H9 (cell line): ENCODE measurements at regions not wholly inside any gene's neighbourhood (a gene's known extent, or its start where the extent isn't known, plus 50 kb on each side); places are given as distances from the start of the nearest gene placed in this dataset.

Experiments
- DNase-seq: peaks from one replicate; pipeline ENCODE4 v3.0.0-alpha.2; 2017
- H2AFZ ChIP-seq: one replicate; pipeline ENCODE4 v1.6.1; 2013; ENCODE audit warnings: mild to moderate bottlenecking, low read length, control low read depth, moderate library complexity
- H2AK5ac ChIP-seq: 2 replicates; pipeline ENCODE4 v1.6.1; 2013; ENCODE audit warnings: low read length, control low read depth, mixed read lengths; ENCODE audit not compliant: insufficient read length
- H2BK120ac ChIP-seq: one replicate; pipeline ENCODE4 v1.6.1; 2013; ENCODE audit warnings: low read depth, mild to moderate bottlenecking, low read length, control low read depth, inconsistent platforms; ENCODE audit not compliant: poor library complexity, severe bottlenecking
- H2BK12ac ChIP-seq: 2 replicates; pipeline ENCODE4 v1.6.1; 2013; ENCODE audit warnings: low read length, control low read depth, mixed read lengths, low read depth; ENCODE audit not compliant: insufficient read length
- H2BK15ac ChIP-seq: 2 replicates; pipeline ENCODE4 v1.6.1; 2013; ENCODE audit warnings: low read depth, low read length, control low read depth
- H2BK20ac ChIP-seq: one replicate; pipeline ENCODE4 v1.6.1; 2013; ENCODE audit warnings: low read depth, mild to moderate bottlenecking, low read length, control low read depth, inconsistent platforms; ENCODE audit not compliant: poor library complexity, severe bottlenecking
- H2BK5ac ChIP-seq: 2 replicates; pipeline ENCODE4 v1.6.1; 2013; ENCODE audit warnings: low read length, control low read depth, mixed read lengths; ENCODE audit not compliant: insufficient read length
- H3K14ac ChIP-seq: 2 replicates; pipeline ENCODE4 v1.6.1; 2013; ENCODE audit warnings: low read length, control low read depth; ENCODE audit not compliant: insufficient read depth
- H3K18ac ChIP-seq: 2 replicates; pipeline ENCODE4 v1.6.1; 2013; ENCODE audit warnings: low read depth, mild to moderate bottlenecking, mixed read lengths, low read length, control low read depth; ENCODE audit not compliant: insufficient read length
- H3K23ac ChIP-seq: 2 replicates; pipeline ENCODE4 v1.6.1; 2013; ENCODE audit warnings: low read length, control low read depth, mixed read lengths, low read depth; ENCODE audit not compliant: insufficient read length
- H3K23me2 ChIP-seq: 2 replicates; pipeline ENCODE4 v1.6.1; 2013; ENCODE audit warnings: low read depth, mild to moderate bottlenecking, mixed read lengths, low read length, control low read depth; ENCODE audit not compliant: insufficient read length, poor library complexity, severe bottlenecking
- H3K27ac ChIP-seq: 2 replicates; pipeline ENCODE4 v1.5.1; 2013; ENCODE audit warnings: low read length, control low read depth, mixed read lengths, low read depth; ENCODE audit not compliant: insufficient read length
- H3K27me3 ChIP-seq: 2 replicates; pipeline ENCODE4 v1.6.1; 2013; ENCODE audit warnings: low read length, control low read depth, inconsistent platforms; ENCODE audit not compliant: insufficient read depth
- H3K4ac ChIP-seq: 2 replicates; pipeline ENCODE4 v1.6.1; 2013; ENCODE audit warnings: low read depth, mild to moderate bottlenecking, control low read depth, inconsistent platforms, low read length, moderate library complexity
- H3K4me1 ChIP-seq: 2 replicates; pipeline ENCODE4 v1.6.1; 2013; ENCODE audit warnings: low read length, control low read depth, inconsistent platforms; ENCODE audit not compliant: insufficient read depth
- H3K4me2 ChIP-seq: 2 replicates; pipeline ENCODE4 v1.6.1; 2013; ENCODE audit warnings: low read length, control low read depth, mixed read lengths; ENCODE audit not compliant: insufficient read length, insufficient read depth
- H3K56ac ChIP-seq: 2 replicates; pipeline ENCODE4 v1.6.1; 2013; ENCODE audit warnings: low read depth, mild to moderate bottlenecking, mixed read lengths, low read length, control low read depth; ENCODE audit not compliant: insufficient read length
- H3K79me1 ChIP-seq: 2 replicates; pipeline ENCODE4 v1.6.1; 2013; ENCODE audit warnings: low read depth, mild to moderate bottlenecking, moderate library complexity, low read length, control low read depth, inconsistent platforms; ENCODE audit not compliant: insufficient read depth, poor library complexity, severe bottlenecking
- H3K79me2 ChIP-seq: 2 replicates; pipeline ENCODE4 v1.6.1; 2013; ENCODE audit warnings: low read length, control low read depth, inconsistent platforms; ENCODE audit not compliant: insufficient read depth
- H3K9ac ChIP-seq: 2 replicates; pipeline ENCODE4 v1.6.1; 2013; ENCODE audit warnings: low read length, control low read depth, mixed read lengths; ENCODE audit not compliant: insufficient read length; ENCODE audit errors: extremely low read depth
- H3K9me3 ChIP-seq: one replicate; pipeline ENCODE4 v1.6.1; 2013; ENCODE audit warnings: low read depth, low read length, inconsistent platforms; ENCODE audit not compliant: control insufficient read depth
- H3T11ph ChIP-seq: one replicate; pipeline ENCODE4 v1.6.1; 2013; ENCODE audit warnings: mild to moderate bottlenecking, low read length, control low read depth, inconsistent platforms
- H4K20me1 ChIP-seq: one replicate; pipeline ENCODE4 v1.6.1; 2013; ENCODE audit not compliant: control insufficient read depth, insufficient read length, insufficient read depth
- H4K5ac ChIP-seq: 2 replicates; pipeline ENCODE4 v1.6.1; 2013; ENCODE audit warnings: low read depth, mild to moderate bottlenecking, mixed read lengths, low read length, control low read depth; ENCODE audit not compliant: insufficient read length
- H4K8ac ChIP-seq: replicated peaks from 2 replicates; pipeline ENCODE4 v1.6.1; 2013; ENCODE audit warnings: low read length, control low read depth, mixed read lengths, low read depth; ENCODE audit not compliant: insufficient read length
- H4K91ac ChIP-seq: 2 replicates; pipeline ENCODE4 v1.6.1; 2013; ENCODE audit warnings: low read depth, mild to moderate bottlenecking, moderate library complexity, mixed read lengths, low read length, control low read depth; ENCODE audit not compliant: insufficient read length
- H3K27ac Mint-ChIP-seq, 3 experiments: 2 replicates in 2 of 3; 3 replicates in 1 of 3; pipeline ENCODE4 v1.8.0; 2020 to 2021; ENCODE audit warnings: mixed read lengths in 3 of 3, mild to moderate bottlenecking in 1 of 3, moderate library complexity in 1 of 3
- H3K27me3 Mint-ChIP-seq: 2 replicates; pipeline ENCODE4 v1.8.0; 2021; ENCODE audit warnings: low read depth, mild to moderate bottlenecking, moderate library complexity, mixed read lengths
- H3K36me3 Mint-ChIP-seq, 3 experiments: 2 replicates in 2 of 3; 3 replicates in 1 of 3; pipeline ENCODE4 v1.8.0; 2020 to 2021; ENCODE audit warnings: low read depth in 3 of 3, mixed read lengths in 3 of 3; ENCODE audit not compliant: insufficient read depth in 1 of 3
- H3K4me1 Mint-ChIP-seq, 2 experiments: 2 replicates each; pipeline ENCODE4 v1.8.0; 2020; ENCODE audit warnings: mixed read lengths in 2 of 2
- H3K4me3 Mint-ChIP-seq, 2 experiments: 2 replicates in 1 of 2; 3 replicates in 1 of 2; pipeline ENCODE4 v1.8.0; 2020 to 2021; ENCODE audit warnings: mild to moderate bottlenecking in 2 of 2, mixed read lengths in 2 of 2, moderate library complexity in 1 of 2
- H3K9me3 Mint-ChIP-seq, 2 experiments: 2 replicates in 1 of 2; 3 replicates in 1 of 2; pipeline ENCODE4 v1.8.0; 2020; ENCODE audit warnings: mild to moderate bottlenecking in 2 of 2, mixed read lengths in 2 of 2, moderate library complexity in 1 of 2
- WGBS: extraction: QIAGEN DNeasy Blood & Tissue Kit; methylation state at CpG from one replicate; pipeline ENCODE4 v1.1.7; 2013; ENCODE audit warnings: missing lambda C conversion rate, low lambda C conversion rate, mixed read lengths; ENCODE audit not compliant: insufficient read length; ENCODE audit errors: extremely low coverage; 5-methylcytosine and 5-hydroxymethylcytosine counted together
- TF ChIP-seq, protein P1 (sequence below): fragments of 200-600 bp; sonication (generic); conservative IDR thresholded peaks from 3 replicates; pipeline ENCODE4 v1.8.0; 2021; ENCODE audit warnings: antibody characterized with exemption, mild to moderate bottlenecking

DNA sequence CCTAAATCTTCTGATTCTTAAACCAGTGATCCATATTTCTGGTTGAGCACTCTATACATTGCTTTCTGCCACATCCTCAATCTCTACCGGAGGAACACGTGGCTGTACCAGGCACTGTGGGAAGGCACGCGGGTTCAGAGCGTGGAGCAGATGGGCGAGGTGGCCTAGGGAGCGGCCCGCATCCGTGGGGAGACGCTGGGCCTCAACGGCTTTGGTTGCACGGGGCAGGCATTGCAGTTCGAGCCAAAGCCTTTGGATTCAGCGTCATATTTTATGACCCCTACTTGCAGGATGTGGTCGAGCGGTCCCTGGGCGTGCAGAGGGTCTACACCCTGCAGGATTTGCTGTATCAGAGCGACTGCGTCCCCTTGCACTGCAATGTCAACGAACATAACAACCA, 197.2 kb upstream of the RGMB start:
- Histone ChIP-seq H4K5ac (no peak overlapping the region), H3K23me2 (no peaks in the 10 kb centered on the region), H3K14ac (no peak overlapping the region), H3K4me2 (no peak overlapping the region), H4K20me1 (no peaks in the 10 kb centered on the region), H4K91ac (no peak overlapping the region), H3K4me1 (no peaks in the 10 kb centered on the region), H3K56ac (no peak overlapping the region), H2AK5ac (no peak overlapping the region), H3K18ac (no peak overlapping the region), H3K79me1 (no peaks in the 10 kb centered on the region), H2AFZ (no peak overlapping the region), H4K8ac (no peak overlapping the region), H3K4ac (no peak overlapping the region), H2BK5ac (no peak overlapping the region), H2BK120ac (no peak overlapping the region), H3K9me3 (no peaks in the 10 kb centered on the region), H3K23ac (no peak overlapping the region), H2BK20ac (no peak overlapping the region), H3K79me2 (no peaks in the 10 kb centered on the region), H2BK12ac (no peak overlapping the region), H3T11ph (no peak overlapping the region), H2BK15ac (no peak overlapping the region), H3K9ac (no peak overlapping the region), H3K27ac (no peak overlapping the region), H3K27me3 (no peaks in the 10 kb centered on the region)
- no peaks in the 10 kb centered on the region for H3K36me3 Mint-ChIP-seq
- H3K4me1 Mint-ChIP-seq: no peaks in the 10 kb centered on the region
- DNase-seq: no peak
- H3K27ac Mint-ChIP-seq: no peak overlapping the region
- H3K4me3 Mint-ChIP-seq: no peak overlapping the region
- H3K27me3 Mint-ChIP-seq: no peaks in the 10 kb centered on the region
- WGBS: no CpG with 5 or more reads among the region's 20 CpGs
- H3K9me3 Mint-ChIP-seq: no peaks in the 10 kb centered on the region
- TF ChIP-seq, protein P1, sequence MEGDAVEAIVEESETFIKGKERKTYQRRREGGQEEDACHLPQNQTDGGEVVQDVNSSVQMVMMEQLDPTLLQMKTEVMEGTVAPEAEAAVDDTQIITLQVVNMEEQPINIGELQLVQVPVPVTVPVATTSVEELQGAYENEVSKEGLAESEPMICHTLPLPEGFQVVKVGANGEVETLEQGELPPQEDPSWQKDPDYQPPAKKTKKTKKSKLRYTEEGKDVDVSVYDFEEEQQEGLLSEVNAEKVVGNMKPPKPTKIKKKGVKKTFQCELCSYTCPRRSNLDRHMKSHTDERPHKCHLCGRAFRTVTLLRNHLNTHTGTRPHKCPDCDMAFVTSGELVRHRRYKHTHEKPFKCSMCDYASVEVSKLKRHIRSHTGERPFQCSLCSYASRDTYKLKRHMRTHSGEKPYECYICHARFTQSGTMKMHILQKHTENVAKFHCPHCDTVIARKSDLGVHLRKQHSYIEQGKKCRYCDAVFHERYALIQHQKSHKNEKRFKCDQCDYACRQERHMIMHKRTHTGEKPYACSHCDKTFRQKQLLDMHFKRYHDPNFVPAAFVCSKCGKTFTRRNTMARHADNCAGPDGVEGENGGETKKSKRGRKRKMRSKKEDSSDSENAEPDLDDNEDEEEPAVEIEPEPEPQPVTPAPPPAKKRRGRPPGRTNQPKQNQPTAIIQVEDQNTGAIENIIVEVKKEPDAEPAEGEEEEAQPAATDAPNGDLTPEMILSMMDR: no peak
